ENCODE measurements at regions not wholly inside any gene's neighbourhood (a gene's known extent, or its start where the extent isn't known, plus 50 kb on each side); places are given as distances from the start of the nearest gene placed in this dataset.

GRCh38 chr18:39481281-39481680 is 1915.7 kb upstream of the CELF4 start:
- TF ChIP-seq POLR2A (IDR thresholded peaks at IDR 0.05; ENCODE audit: extremely low read depth, insufficient read length): no peak
- TF ChIP-seq CTCF (IDR thresholded peaks at IDR 0.05; ENCODE audit: low read depth, low read length): no peak
- no peak for TF ChIP-seq MAX (IDR thresholded peaks at IDR 0.05; ENCODE audit: low read depth, low read length)
- TF ChIP-seq MYC (IDR thresholded peaks at IDR 0.05; ENCODE audit: low read depth, low read length): no peak
